Right lung (tissue), 2 donors: ENCODE measurements at regions not wholly inside any gene's neighbourhood (a gene's known extent, or its start where the extent isn't known, plus 50 kb on each side); places are given as distances from the start of the nearest gene placed in this dataset.
"Not testable (repeated sequence)": the region's sequence is repeated elsewhere in the genome, so short reads cannot be mapped to it uniquely, and the experiment has no call there.

Source experiments
- DNase-seq, 2 donors: peaks; one replicate each; pipeline ENCODE4 v3.0.0-alpha.2; 2013

DNA sequence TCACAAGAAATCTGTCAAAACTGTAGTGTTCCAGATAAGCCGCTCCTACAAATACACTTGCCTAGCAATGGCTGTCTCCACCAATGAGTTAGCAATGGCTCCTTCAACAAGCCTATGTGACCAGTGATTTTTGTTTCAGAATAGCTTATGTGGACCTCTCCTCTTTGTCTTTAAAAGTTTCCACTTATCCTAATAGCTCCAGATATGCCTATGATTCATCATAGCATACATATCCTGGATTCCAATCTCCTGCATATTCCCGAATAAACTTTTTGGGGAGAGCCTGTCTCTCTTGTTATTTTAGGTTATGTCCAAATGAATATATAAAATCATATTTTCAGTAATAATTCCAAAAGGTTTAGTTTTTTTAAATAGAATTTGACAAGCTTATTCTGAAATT is 510.6 kb downstream of the ARL4A start:
- no peak for DNase-seq

- no peak for DNase-seq
Measured at GRCh38 chr7:13198727-13199126, 511.3 kb downstream of the ARL4A start.

GRCh38 chr7:13201628-13202027 is 514.2 kb downstream of the ARL4A start:
- DNase-seq, result no peak

DNA sequence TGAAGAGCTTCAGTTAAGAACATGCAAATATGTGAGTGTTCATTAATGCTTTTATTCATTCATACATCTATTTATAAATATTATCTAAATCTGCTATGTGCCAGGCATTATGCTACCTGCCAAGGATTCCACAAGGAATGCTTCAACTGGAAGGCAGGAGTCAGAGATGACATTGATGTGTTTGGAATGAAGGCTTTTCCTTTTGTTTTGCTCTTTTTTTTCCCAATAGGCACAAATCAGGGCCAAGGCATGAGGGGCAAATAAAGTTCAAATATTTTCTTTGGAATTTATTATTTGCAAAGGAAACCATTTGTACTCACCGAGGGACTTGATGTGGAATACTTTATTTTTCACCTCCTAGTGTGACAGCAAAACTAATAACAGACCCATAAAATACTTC is 530.3 kb downstream of the ARL4A start:
- no peak for DNase-seq

DNA sequence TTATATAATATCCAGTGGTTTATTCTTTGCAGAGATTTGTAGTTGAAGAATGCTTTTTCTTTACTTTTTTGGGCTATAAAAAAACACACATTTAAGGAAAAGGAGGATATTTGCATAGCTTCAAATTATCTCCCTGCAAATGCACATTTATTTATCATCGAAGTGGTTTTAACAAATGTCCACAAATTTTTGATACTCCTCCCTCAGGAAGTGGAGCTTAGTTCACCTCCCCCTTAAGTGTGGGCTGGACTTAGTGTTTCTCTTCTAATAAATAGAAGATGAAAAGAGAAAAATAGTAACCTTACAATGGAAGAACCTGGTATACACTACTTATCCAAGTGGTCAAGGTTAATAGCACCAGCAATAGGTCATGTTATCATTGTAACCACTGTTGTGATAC is 537.6 kb downstream of the ARL4A start:
- no peak for DNase-seq

DNA sequence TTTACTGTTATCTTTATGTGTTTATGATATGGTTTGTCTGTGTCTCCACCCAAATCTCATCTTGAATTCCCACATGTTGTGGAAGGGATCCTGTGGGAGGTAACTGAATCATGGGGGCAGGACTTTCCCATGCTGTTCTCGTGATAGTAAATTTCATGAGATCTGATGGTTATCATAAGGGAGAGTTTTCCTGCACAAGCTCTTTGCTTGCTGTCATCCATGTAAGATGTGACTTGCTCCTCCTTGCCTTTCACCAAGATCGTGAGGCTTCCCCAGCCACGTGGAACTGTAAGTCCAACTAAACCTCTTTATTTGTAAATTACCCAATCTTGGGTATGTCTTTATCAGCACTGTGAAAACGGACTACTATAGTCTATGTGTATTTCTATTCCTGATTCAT is 539.0 kb downstream of the ARL4A start:
- DNase-seq, result no peak

DNA sequence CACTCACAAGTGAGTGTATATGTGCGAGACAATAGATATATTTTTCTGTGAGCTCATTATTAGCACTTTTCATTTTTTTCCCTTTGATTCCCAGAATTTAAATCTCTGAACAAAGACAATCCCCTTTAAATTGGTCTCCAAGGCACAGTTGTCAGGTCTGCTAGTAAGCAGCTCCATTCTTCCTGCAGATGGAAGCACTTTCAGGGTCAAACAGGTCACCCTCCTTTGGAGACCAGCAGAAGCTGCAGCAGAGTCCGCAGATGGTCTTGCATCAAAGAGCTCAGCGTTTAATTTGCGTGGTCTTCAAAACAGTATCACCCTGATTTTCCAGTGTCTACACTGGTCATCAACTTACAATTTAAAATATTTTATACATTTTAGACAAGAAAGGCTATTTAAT is 543.8 kb downstream of the ARL4A start:
- DNase-seq, result no peak

DNA sequence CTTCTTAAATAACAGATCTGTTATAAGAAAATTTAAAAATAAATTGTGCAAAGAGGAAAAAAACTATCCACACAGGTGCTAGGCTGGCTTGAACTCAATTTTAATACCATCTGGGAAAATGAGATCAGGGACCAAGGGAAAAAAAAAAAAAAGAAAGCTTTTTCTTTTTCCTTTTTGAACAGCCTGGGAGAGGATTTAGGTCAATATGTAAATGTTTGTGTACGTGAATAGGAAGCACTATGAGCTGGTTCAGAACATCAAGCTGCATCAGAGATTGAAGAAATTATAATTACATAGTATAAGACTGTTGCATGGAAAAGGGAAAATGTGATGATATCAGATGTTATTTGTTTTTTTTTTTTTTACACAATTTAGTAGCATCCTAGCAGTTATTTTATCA is 548.0 kb downstream of the ARL4A start:
- no peak for DNase-seq

GRCh38 chr7:13236026-13236425 is 548.6 kb downstream of the ARL4A start:
- no peak for DNase-seq

- DNase-seq, result no peak
Measured at GRCh38 chr7:13240349-13240748, 552.9 kb downstream of the ARL4A start.

DNA sequence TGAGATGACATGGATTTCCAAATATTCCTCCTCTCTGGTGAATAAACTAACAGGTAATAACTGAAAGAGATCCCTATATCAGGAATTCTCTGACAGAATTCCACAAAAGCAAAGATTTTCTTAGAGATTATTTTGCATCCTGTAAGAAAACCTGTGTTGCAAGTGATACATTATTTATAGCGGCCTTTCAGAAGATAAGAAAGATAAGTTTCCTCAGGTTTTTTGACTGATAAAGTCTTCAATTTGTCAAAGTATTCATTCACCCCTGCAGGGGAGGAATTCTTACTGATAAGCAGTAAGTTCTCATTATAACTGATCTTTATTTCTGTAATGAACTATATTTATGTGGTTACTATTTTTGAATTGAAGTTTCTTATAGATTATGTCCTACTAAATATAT is 554.0 kb downstream of the ARL4A start:
- DNase-seq, result no peak

- DNase-seq, result no peak
Measured at GRCh38 chr7:13257661-13258060, 570.2 kb downstream of the ARL4A start.

DNA sequence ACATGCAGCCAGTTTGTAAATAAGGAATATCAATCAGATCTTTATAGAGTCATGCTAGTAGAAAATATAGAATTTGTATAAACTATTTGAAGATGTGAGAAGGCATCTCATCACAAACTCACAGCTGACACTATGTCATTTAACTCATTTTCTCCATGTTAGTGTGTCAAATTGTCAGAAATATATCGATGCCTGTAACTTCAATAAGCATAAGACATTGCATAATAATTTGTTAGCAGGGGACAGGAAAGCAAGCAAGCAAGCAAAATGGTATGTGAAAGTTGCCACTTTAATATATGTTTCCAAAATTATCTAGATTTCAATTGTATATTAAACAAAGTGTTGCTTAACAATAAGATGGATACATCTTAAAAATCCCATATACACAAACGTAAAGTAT is 571.0 kb downstream of the ARL4A start:
- no peak for DNase-seq

- DNase-seq, result no peak
Measured at GRCh38 chr7:13259930-13260329, 572.5 kb downstream of the ARL4A start.

- peak; percentile 15 to 20 for DNase-seq
Measured at GRCh38 chr7:13262929-13263530, 575.6 kb downstream of the ARL4A start.

DNA sequence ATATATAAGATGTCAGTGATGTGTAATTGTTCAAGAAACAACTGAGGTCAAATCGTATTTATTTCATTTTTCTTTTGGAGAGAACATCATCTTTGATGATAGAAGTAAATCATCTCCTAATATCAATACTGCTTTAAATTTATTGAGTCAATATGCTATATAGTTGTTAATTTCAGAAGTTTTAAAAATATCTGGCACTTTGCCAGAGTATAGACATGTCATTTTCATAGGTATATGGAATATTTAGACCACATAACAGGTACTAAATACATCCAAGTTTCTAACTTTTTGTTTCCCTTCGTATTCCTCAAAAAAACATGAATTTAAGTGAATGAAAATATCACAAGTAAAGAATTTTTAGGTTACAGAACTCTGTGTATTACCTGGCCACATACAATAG is 577.8 kb downstream of the ARL4A start:
- DNase-seq, result no peak

GRCh38 chr7:13274205-13274604 is 586.8 kb downstream of the ARL4A start:
- DNase-seq, result not testable (repeated sequence)

DNA sequence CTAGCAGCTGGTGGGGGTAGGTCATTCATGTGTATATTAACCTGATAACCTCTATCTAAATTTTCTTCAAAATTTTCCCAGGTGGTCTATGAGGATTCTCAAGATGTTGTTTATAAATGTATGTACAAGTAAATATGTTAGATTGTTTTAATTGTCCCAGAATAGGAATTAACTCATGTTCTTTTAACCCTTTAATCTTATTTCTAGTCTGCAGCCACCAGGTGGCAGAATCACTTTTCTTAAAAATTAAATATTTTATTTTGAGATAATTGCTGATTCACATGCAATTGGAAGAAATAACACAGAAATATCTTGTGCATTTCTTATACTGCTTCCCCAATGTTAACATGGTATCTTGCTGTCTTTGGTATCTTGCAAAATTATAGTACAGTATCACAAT is 589.5 kb downstream of the ARL4A start:
- no peak for DNase-seq

DNA sequence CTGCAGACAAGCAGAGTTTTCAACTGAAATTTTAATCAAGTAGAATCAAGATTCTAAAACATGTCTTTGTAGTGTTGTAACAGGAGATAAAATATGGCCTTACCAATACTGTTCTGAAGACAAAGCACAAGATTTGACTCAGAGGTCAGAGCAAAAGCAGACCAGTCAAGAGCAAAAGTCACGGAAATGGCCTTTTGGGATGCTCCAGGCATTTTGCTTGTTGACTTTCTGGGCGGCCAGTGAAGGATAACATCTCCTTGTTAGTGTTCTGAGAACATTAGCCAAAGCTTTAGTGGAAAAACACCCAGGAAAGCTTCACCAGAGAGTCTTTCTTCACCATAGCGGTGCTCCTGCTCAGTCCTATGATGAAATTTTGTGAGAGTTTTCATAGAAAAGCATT is 590.6 kb downstream of the ARL4A start:
- no peak for DNase-seq

GRCh38 chr7:13279854-13280435 is 592.5 kb downstream of the ARL4A start:
- DNase-seq, result peak; percentile 1 to 16

DNA sequence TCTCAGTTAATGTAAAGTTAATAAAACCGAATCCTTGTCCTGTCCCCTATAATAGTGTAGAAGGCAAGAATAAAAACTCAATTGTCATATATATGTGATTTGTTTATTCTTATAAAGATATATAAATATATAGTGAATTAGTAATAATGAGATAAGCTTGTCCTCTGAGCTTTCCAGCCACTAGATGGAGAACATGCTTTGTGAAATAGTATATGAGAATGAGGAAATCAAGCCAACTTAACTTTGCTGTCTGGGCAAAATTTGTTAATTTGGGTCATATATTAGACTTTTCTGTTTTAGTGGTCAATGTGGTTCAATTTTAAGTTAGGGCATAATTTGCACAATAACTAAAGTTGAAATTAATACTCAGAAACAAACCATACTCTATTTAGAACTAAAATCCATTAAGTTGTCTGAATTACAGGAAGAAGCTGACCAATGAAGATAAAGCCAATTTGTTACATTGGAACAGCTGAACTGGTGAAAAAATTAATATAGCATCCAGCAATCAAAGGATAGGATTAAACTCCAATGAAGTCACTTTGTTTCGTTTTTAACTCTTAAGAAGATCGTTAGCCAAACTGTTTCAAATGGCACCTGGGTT is 595.0 kb downstream of the ARL4A start:
- peak; percentile 20 to 43 for DNase-seq

DNA sequence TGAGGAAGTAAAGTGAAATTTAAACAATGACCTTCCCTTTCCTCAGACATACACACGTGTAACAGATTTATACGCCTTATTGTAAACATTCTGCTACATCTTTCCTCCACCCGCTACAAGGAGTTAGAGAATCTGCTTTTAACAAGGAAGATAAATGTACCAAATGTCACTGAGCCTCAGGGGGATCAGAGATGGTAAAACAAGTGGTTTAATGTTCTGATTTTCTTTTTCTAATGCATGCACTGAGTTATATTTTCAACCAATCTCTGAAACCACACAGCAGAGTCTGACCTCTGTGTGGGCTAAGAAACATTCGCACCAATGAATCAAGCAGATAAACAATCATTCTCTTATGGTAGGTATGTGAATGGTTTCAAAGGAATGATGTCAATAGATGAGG is 599.5 kb downstream of the ARL4A start:
- DNase-seq, result no peak

DNA sequence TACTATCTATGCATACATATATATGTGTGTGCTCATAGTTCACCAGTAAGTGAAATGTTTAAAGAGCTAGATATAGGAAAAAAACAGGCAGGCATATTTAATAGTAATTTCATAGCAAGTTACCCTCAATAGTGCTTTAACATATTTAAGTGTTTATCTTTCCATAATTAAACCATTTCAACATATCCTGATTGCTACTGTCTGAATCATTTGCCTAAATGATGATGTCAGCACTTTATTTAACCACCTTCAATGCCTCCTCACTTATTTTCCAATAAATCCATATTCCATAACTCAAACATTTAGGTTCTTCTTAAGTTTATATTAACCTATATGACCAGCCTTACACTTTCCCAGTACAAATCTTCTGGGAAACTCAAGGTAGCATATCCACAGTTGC is 601.1 kb downstream of the ARL4A start:
- DNase-seq, result no peak

DNA sequence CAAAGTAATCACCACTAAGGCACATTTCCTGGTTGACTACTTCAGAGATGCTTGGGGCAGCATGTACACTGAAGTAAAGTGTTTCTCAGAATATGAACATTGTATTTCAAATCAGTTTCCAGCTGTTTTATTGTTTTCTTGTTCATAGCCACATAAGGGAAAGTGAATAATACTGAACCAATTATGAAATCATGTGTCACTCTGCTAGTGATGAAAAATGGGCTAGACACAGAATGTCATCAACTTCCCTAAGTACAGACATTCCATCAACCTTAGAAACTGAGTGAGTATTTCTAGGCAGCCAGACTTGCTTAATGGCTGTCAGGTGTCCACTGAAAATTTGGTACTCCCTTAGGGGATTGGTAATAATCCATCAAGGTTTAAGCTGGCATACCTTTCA is 603.5 kb downstream of the ARL4A start:
- no peak for DNase-seq
